Activated CD8-positive, alpha-beta T cell treated with anti-CD3 and anti-CD28 coated beads for 36 hours (primary cell): ENCODE measurements at regions not wholly inside any gene's neighbourhood (a gene's known extent, or its start where the extent isn't known, plus 50 kb on each side); places are given as distances from the start of the nearest gene placed in this dataset.

Experiments used
- ATAC-seq: fragments of 200-7000 bp; cut with Tn5 transposase; one replicate; pipeline ENCODE4 v1.10.0; 2021; ENCODE audit warnings: mild to moderate bottlenecking, moderate library complexity
- CTCF ChIA-PET: fragments of 350-600 bp; sonication (Branson Sonifier 250); formaldehyde crosslinking; loops from one replicate; lab custom pipeline; 2021; ENCODE audit warnings: antibody characterized with exemption; lab: Charles Lee
- POLR2A ChIA-PET: fragments of 350-600 bp; sonication (Branson Sonifier 250); formaldehyde crosslinking; loops from one replicate; lab custom pipeline; 2021; ENCODE audit warnings: antibody characterized with exemption; lab: Charles Lee
- DNase-seq: peaks from one replicate; pipeline ENCODE4 v3.0.0-alpha.2; 2020
- H3K27ac Mint-ChIP-seq: one replicate; pipeline ENCODE4 v1.8.0; 2021; ENCODE audit warnings: mild to moderate bottlenecking, mixed read lengths
- H3K27me3 Mint-ChIP-seq: one replicate; pipeline ENCODE4 v1.8.0; 2021; ENCODE audit warnings: mixed read lengths
- H3K36me3 Mint-ChIP-seq: one replicate; pipeline ENCODE4 v1.8.0; 2021; ENCODE audit warnings: low read depth, mixed read lengths
- H3K4me1 Mint-ChIP-seq: one replicate; pipeline ENCODE4 v1.8.0; 2021; ENCODE audit warnings: low read depth, mixed read lengths
- H3K4me3 Mint-ChIP-seq: one replicate; pipeline ENCODE4 v1.8.0; 2021; ENCODE audit warnings: mild to moderate bottlenecking, moderate library complexity, mixed read lengths
- H3K9me3 Mint-ChIP-seq: one replicate; pipeline ENCODE4 v1.8.0; 2021; ENCODE audit warnings: mixed read lengths
- intact Hi-C: fragments of 100-400 bp; cut with micrococcal nuclease; formaldehyde crosslinking; loops from one replicate; pipeline ENCODE4 v1.10.0; 2022
- TF ChIP-seq, protein P1 (sequence below): fragments of 200-600 bp; IDR thresholded peaks from one replicate; pipeline ENCODE4 v1.8.0; 2022; ENCODE audit warnings: antibody characterized with exemption, mild to moderate bottlenecking

GRCh38 chr1:235919127-235919832 lies 52.6 kb upstream of the LYST start:
- POLR2A ChIA-PET = interaction anchor here (1.1 kb wide), 1 partner anchor 31 kb away, joined by 3 read pairs; no protein-coding TSS in a partner anchor
- no peak overlapping the region for H3K27ac Mint-ChIP-seq
- DNase-seq (no peak), ATAC-seq (no peak)
- H3K4me1 Mint-ChIP-seq = peaks cover 60% of the 10 kb centered on the region
- H3K9me3 Mint-ChIP-seq = no peaks in the 10 kb centered on the region
- H3K36me3 Mint-ChIP-seq = no peaks in the 10 kb centered on the region
- H3K4me3 Mint-ChIP-seq = no peak overlapping the region
- intact Hi-C loops = loop anchor here (5.0 kb wide), 1 partner anchor 33 kb away; no protein-coding TSS in a partner anchor
- no peaks in the 10 kb centered on the region for H3K27me3 Mint-ChIP-seq
- TF ChIP-seq, protein P1, sequence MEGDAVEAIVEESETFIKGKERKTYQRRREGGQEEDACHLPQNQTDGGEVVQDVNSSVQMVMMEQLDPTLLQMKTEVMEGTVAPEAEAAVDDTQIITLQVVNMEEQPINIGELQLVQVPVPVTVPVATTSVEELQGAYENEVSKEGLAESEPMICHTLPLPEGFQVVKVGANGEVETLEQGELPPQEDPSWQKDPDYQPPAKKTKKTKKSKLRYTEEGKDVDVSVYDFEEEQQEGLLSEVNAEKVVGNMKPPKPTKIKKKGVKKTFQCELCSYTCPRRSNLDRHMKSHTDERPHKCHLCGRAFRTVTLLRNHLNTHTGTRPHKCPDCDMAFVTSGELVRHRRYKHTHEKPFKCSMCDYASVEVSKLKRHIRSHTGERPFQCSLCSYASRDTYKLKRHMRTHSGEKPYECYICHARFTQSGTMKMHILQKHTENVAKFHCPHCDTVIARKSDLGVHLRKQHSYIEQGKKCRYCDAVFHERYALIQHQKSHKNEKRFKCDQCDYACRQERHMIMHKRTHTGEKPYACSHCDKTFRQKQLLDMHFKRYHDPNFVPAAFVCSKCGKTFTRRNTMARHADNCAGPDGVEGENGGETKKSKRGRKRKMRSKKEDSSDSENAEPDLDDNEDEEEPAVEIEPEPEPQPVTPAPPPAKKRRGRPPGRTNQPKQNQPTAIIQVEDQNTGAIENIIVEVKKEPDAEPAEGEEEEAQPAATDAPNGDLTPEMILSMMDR = no peak
- CTCF ChIA-PET = interaction anchor here (1.3 kb wide), 1 partner anchor 52 kb away, joined by 5 read pairs; no protein-coding TSS in a partner anchor

DNA sequence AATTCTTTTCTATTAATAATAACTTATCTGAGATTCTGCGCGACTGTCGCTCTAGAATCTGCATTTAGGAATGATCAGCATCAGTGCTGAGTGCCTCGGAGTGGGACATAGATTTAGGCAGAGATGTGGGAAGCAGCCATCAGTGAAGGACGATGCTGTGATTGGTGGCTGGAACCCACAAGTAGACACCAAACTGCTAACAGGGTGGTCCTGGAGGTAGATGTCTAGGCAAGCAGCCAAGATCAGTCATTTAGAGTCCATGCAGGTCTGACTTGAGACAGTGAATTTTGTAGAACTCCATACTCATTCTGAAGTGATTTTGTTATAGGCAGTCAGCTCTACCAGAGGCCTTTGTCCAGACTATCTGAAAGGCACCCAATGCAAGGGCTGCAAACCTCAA lies 51.8 kb upstream of the LYST start:
- H3K4me3 Mint-ChIP-seq = no peak overlapping the region
- intact Hi-C loops = loop anchor here (5.0 kb wide), 1 partner anchor 34 kb away; no protein-coding TSS in a partner anchor
- H3K36me3 Mint-ChIP-seq = no peaks in the 10 kb centered on the region
- DNase-seq (no peak), ATAC-seq (no peak)
- CTCF ChIA-PET = interaction anchor here (1.1 to 1.3 kb wide), 2 partner anchors 53 to 188 kb away, joined by 3 to 5 read pairs; no protein-coding TSS in a partner anchor
- POLR2A ChIA-PET = interaction anchor here (1.1 to 1.6 kb wide), 3 partner anchors 31 to 59 kb away, joined by 3 to 4 read pairs (median 3); no protein-coding TSS in a partner anchor
- H3K27me3 Mint-ChIP-seq = no peaks in the 10 kb centered on the region
- H3K4me1 Mint-ChIP-seq = peaks cover 53% of the 10 kb centered on the region
- TF ChIP-seq, protein P1 = no peak
- H3K9me3 Mint-ChIP-seq = no peaks in the 10 kb centered on the region
- no peak overlapping the region for H3K27ac Mint-ChIP-seq

DNA sequence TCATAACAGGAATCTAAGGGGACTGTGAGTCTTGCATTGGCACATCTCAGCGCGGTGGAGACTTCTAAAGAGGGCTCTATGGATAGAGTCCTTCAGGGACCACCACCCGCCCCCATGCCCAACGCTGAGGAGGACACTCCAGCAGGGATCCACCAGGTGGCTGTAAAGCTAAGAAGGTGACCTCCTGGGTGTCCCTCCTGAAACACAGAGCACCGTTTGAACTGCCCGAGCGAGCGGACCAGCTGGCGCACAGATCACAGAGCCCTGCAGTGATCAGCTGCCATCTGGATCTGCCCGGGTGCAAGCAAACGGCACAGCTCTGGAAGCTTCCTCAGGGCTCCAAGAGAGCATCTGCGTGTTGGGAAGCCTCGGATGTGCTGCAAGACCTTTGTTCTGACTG lies 51.3 kb upstream of the LYST start:
- intact Hi-C loops = loop anchor here (5.0 kb wide), 1 partner anchor 34 kb away; no protein-coding TSS in a partner anchor
- POLR2A ChIA-PET = interaction anchor here (0.6 to 1.6 kb wide), 7 partner anchors 9 to 81 kb away, joined by 3 to 4 read pairs (median 3); no protein-coding TSS in a partner anchor
- TF ChIP-seq, protein P1 = no peak
- Mint-ChIP-seq H3K9me3 (no peaks in the 10 kb centered on the region), H3K36me3 (no peaks in the 10 kb centered on the region), H3K27me3 (no peaks in the 10 kb centered on the region), H3K4me3 (no peak overlapping the region), H3K27ac (no peak overlapping the region), H3K4me1 (peaks cover 51% of the 10 kb centered on the region)
- ATAC-seq (no peak), DNase-seq (no peak)
- CTCF ChIA-PET = interaction anchor here (1.1 to 2.5 kb wide), 3 partner anchors 12 to 187 kb away, joined by 3 to 21 read pairs (median 4); no protein-coding TSS in a partner anchor

- Mint-ChIP-seq H3K4me3 (no peak overlapping the region), H3K36me3 (no peaks in the 10 kb centered on the region), H3K9me3 (no peaks in the 10 kb centered on the region), H3K27me3 (no peaks in the 10 kb centered on the region), H3K27ac (peak overlapping the region; percentile 92), H3K4me1 (peaks cover 45% of the 10 kb centered on the region)
- CTCF ChIA-PET = interaction anchor here (0.6 to 2.5 kb wide), 7 partner anchors 11 to 187 kb away, joined by 3 to 21 read pairs (median 3); partner anchors contain the start of gene LYST
- TF ChIP-seq, protein P1 = no peak
- DNase-seq = peak; percentile 83
- POLR2A ChIA-PET = interaction anchor here (0.6 to 1.6 kb wide), 8 partner anchors 8 to 82 kb away, joined by 3 to 4 read pairs (median 3); no protein-coding TSS in a partner anchor
- intact Hi-C loops = loop anchor here (5.0 kb wide), 1 partner anchor 35 kb away; no protein-coding TSS in a partner anchor
- peak; percentile 97 for ATAC-seq
Observed at GRCh38 chr1:235917267-235917811, 50.6 kb upstream of the LYST start.
